Kidney (tissue), 13 donors: ENCODE measurements at regions not wholly inside any gene's neighbourhood (a gene's known extent, or its start where the extent isn't known, plus 50 kb on each side); places are given as distances from the start of the nearest gene placed in this dataset.

ENCODE experiments used
- DNase-seq, 5 donors: peaks; one replicate each; pipeline ENCODE4 v3.0.0-alpha.2; 2013 to 2020
- FAIRE-seq: peaks from 2 replicates; lab custom pipeline; 2012; peaks lifted over from hg19 to GRCh38; lab: Jason Lieb, UNC
- H3K27ac ChIP-seq, 2 donors: one replicate each; pipeline ENCODE4 v1.7.0; 2013; ENCODE audit warnings: low read depth in 2 of 2, low read length in 2 of 2, inconsistent platforms in 1 of 2
- H3K27me3 ChIP-seq: one replicate; pipeline ENCODE4 v1.7.1; 2013; ENCODE audit warnings: low read length, inconsistent platforms; ENCODE audit not compliant: control insufficient read depth, insufficient read depth
- H3K36me3 ChIP-seq, 3 donors: one replicate each; pipeline versions ENCODE4 v1.7.0 to v1.7.1; 2013; ENCODE audit warnings: low read length in 3 of 3, control low read depth in 1 of 3, inconsistent platforms in 1 of 3; ENCODE audit not compliant: insufficient read depth in 3 of 3, control insufficient read depth in 2 of 3
- H3K4me1 ChIP-seq, 3 donors: one replicate each; pipeline versions ENCODE4 v1.7.0 to v1.7.1; 2013; ENCODE audit warnings: low read length in 3 of 3, inconsistent platforms in 1 of 3, low read depth in 1 of 3; ENCODE audit not compliant: control insufficient read depth in 2 of 3, insufficient read depth in 2 of 3
- H3K4me3 ChIP-seq, 3 donors: one replicate each; pipeline versions ENCODE4 v1.7.0 to v1.8.1; 2013; ENCODE audit warnings: low read length in 3 of 3, control low read depth in 1 of 3, inconsistent platforms in 1 of 3
- H3K9ac ChIP-seq, 3 donors: one replicate each; pipeline versions ENCODE4 v1.7.0 to v1.7.1; 2013; ENCODE audit warnings: low read length in 3 of 3, control low read depth in 1 of 3, inconsistent platforms in 1 of 3
- H3K9me3 ChIP-seq, 3 donors: one replicate each; pipeline versions ENCODE4 v1.7.0 to v1.7.1; 2013; ENCODE audit warnings: low read length in 3 of 3, control low read depth in 1 of 3, inconsistent platforms in 1 of 3; ENCODE audit not compliant: control insufficient read depth in 2 of 3, insufficient read depth in 1 of 3
- CTCF ChIP-seq: IDR thresholded peaks from 3 replicates; pipeline ENCODE4 v1.5.1; 2012; ENCODE audit warnings: mild to moderate bottlenecking, moderate library complexity, borderline replicate concordance; ENCODE audit not compliant: insufficient read depth; ENCODE audit errors: extremely low read depth
- intact Hi-C: fragments of 100-400 bp; cut with DNase I; formaldehyde crosslinking; loops from one replicate; pipeline ENCODE4 v1.11.1; 2022
- donor health status: control.
- donor health status: control.
- donor health status: control.
- donor health status: control.
- donor health status: control.
- donor health status: DM: yes; HTN: yes; CAD: no.
- donor health status: Normal renal cell carcinoma (clear cell type).

- H3K36me3 ChIP-seq, result no peaks in the 10 kb centered on the region
- no peak for TF ChIP-seq CTCF
- H3K27me3 ChIP-seq, result no peaks in the 10 kb centered on the region
- DNase-seq (peak in 4 of 5 donors; percentile 63 to 70 (median 68)), FAIRE-seq (no peak)
- intact Hi-C loops, result no loop called here
- no peaks in the 10 kb centered on the region for H3K9me3 ChIP-seq
- no peak overlapping the region for H3K27ac ChIP-seq
- H3K9ac ChIP-seq, result no peak overlapping the region
- H3K4me3 ChIP-seq, result no peak overlapping the region
- H3K4me1 ChIP-seq, result no peaks in the 10 kb centered on the region
These were observed 152.7 kb upstream of the PCBD1 start for GRCh38 chr10:71040846-71041605.

- H3K36me3 ChIP-seq, result no peaks in the 10 kb centered on the region
- no peaks in the 10 kb centered on the region for H3K4me1 ChIP-seq
- H3K4me3 ChIP-seq, result no peak overlapping the region
- DNase-seq (no peak), FAIRE-seq (no peak)
- H3K9ac ChIP-seq, result no peak overlapping the region
- no peak overlapping the region for H3K27ac ChIP-seq
- H3K27me3 ChIP-seq, result no peaks in the 10 kb centered on the region
- intact Hi-C loops, result no loop called here
- H3K9me3 ChIP-seq, result no peaks in the 10 kb centered on the region
- no peak for TF ChIP-seq CTCF
These were observed 153.9 kb upstream of the PCBD1 start for GRCh38 chr10:71042216-71042615.

- no peak for TF ChIP-seq CTCF
- H3K36me3 ChIP-seq, result no peaks in the 10 kb centered on the region
- FAIRE-seq (no peak), DNase-seq (peak in 1 of 5 donors; percentile 34)
- intact Hi-C loops, result no loop called here
- no peaks in the 10 kb centered on the region for H3K9me3 ChIP-seq
- H3K4me1 ChIP-seq, result no peaks in the 10 kb centered on the region
- no peak overlapping the region for H3K4me3 ChIP-seq
- H3K27me3 ChIP-seq, result no peaks in the 10 kb centered on the region
- H3K27ac ChIP-seq, result no peak overlapping the region
- H3K9ac ChIP-seq, result no peak overlapping the region
These were observed 154.3 kb upstream of the PCBD1 start for GRCh38 chr10:71042699-71043098.
